ENCODE measurements at regions not wholly inside any gene's neighbourhood (a gene's known extent, or its start where the extent isn't known, plus 50 kb on each side); places are given as distances from the start of the nearest gene placed in this dataset.

DNA sequence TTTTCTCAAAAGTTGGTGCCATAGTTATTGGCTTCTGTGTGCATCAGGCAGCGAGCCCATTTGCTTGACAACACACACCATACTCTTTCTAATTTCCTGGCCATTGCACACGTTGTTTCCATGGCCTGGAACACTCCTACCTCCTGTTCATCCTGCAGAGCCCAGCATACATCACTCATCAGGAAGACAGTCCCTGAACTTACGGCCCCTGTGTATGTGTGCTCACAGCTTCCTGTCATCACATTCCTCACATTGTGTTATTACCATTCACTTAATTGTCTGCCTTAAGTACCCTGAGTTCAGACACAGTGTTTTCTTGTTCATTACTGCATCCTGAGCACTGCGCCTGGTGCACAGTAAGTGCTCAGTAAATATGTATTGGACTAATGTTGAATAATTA, 355.9 kb downstream of the PRELID2 start:
- TF ChIP-seq TAF1 (IDR thresholded peaks at IDR 0.05; ENCODE audit: borderline replicate concordance, insufficient read depth, low read length) (no peak), FOXP2 (optimal IDR thresholded peaks at IDR 0.05; ENCODE audit: borderline replicate concordance, extremely low read depth, extremely low read length, insufficient read depth) (peak; percentile 26)

DNA sequence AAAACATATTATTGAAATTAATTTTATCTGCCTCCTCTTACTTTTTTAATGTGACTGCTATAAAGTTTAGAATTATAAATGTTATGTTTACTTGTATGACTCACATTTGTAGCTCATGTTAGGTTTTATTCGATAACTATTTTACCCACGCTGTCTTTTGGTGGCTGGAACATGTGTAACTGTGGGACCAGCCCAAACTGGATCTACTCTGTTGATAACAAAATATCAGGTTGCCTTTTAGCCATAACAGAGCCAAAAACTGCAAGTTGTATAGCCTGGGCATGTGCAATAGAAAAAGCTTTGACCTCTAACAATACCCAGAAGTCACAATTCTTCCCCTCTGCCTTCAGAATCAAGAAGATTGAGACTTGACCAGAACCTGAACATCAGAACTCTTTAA, 356.5 kb downstream of the PRELID2 start:
- TF ChIP-seq FOXP2 (optimal IDR thresholded peaks at IDR 0.05; ENCODE audit: borderline replicate concordance, extremely low read depth, extremely low read length, insufficient read depth) (no peak), POLR2AphosphoS5 (IDR thresholded peaks at IDR 0.05; ENCODE audit: low read depth, low read length) (no peak), SIN3A (IDR thresholded peaks at IDR 0.05; ENCODE audit: borderline replicate concordance, insufficient read depth, low read length) (no peak), TAF1 (IDR thresholded peaks at IDR 0.05; ENCODE audit: borderline replicate concordance, insufficient read depth, low read length) (no peak)
- TF ChIP-seq, protein P1, sequence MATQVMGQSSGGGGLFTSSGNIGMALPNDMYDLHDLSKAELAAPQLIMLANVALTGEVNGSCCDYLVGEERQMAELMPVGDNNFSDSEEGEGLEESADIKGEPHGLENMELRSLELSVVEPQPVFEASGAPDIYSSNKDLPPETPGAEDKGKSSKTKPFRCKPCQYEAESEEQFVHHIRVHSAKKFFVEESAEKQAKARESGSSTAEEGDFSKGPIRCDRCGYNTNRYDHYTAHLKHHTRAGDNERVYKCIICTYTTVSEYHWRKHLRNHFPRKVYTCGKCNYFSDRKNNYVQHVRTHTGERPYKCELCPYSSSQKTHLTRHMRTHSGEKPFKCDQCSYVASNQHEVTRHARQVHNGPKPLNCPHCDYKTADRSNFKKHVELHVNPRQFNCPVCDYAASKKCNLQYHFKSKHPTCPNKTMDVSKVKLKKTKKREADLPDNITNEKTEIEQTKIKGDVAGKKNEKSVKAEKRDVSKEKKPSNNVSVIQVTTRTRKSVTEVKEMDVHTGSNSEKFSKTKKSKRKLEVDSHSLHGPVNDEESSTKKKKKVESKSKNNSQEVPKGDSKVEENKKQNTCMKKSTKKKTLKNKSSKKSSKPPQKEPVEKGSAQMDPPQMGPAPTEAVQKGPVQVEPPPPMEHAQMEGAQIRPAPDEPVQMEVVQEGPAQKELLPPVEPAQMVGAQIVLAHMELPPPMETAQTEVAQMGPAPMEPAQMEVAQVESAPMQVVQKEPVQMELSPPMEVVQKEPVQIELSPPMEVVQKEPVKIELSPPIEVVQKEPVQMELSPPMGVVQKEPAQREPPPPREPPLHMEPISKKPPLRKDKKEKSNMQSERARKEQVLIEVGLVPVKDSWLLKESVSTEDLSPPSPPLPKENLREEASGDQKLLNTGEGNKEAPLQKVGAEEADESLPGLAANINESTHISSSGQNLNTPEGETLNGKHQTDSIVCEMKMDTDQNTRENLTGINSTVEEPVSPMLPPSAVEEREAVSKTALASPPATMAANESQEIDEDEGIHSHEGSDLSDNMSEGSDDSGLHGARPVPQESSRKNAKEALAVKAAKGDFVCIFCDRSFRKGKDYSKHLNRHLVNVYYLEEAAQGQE (IDR thresholded peaks at IDR 0.05; ENCODE audit: insufficient read depth in 1 of 2, low read depth in 2 of 2, low read length in 2 of 2): no peak

- TF ChIP-seq TAF1 (IDR thresholded peaks at IDR 0.05; ENCODE audit: borderline replicate concordance, insufficient read depth, low read length) (no peak), FOXP2 (optimal IDR thresholded peaks at IDR 0.05; ENCODE audit: borderline replicate concordance, extremely low read depth, extremely low read length, insufficient read depth) (no peak), POLR2AphosphoS5 (IDR thresholded peaks at IDR 0.05; ENCODE audit: low read depth, low read length) (no peak), SIN3A (IDR thresholded peaks at IDR 0.05; ENCODE audit: borderline replicate concordance, insufficient read depth, low read length) (no peak)
- TF ChIP-seq, protein P1 (IDR thresholded peaks at IDR 0.05; ENCODE audit: insufficient read depth in 1 of 2, low read depth in 2 of 2, low read length in 2 of 2): no peak
Measured at GRCh38 chr5:145473042-145473642, 362.0 kb downstream of the PRELID2 start.

- no peak for TF ChIP-seq POLR2AphosphoS5 (IDR thresholded peaks at IDR 0.05; ENCODE audit: low read depth, low read length)
- TF ChIP-seq, protein P1 (IDR thresholded peaks at IDR 0.05; ENCODE audit: insufficient read depth in 1 of 2, low read depth in 2 of 2, low read length in 2 of 2): no peak
- no peak for TF ChIP-seq FOXP2 (optimal IDR thresholded peaks at IDR 0.05; ENCODE audit: borderline replicate concordance, extremely low read depth, extremely low read length, insufficient read depth)
- TF ChIP-seq SIN3A (IDR thresholded peaks at IDR 0.05; ENCODE audit: borderline replicate concordance, insufficient read depth, low read length): no peak
- no peak for TF ChIP-seq TAF1 (IDR thresholded peaks at IDR 0.05; ENCODE audit: borderline replicate concordance, insufficient read depth, low read length)
Measured at GRCh38 chr5:145471831-145472612, 363.1 kb downstream of the PRELID2 start.

DNA sequence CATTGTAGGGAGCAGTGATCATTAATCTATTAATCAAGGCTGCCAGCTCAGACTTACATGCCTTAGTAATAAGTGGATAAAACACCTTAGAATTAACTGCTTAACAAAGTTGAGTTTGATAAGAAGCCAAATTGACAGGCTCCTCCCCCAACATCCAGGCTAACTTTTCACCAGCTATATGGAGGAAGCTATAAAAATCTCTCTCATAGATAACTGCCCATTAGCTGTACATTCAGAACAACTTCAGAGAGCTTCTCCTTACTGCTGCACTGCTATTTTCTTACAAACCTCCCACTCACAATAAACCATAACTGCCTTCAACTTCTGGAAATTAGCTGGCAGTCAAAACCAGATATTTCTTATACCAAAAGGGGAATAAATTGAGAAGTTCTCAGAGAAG, 364.1 kb downstream of the PRELID2 start:
- TF ChIP-seq, protein P1 (IDR thresholded peaks at IDR 0.05; ENCODE audit: insufficient read depth in 1 of 2, low read depth in 2 of 2, low read length in 2 of 2): no peak
- TF ChIP-seq TAF1 (IDR thresholded peaks at IDR 0.05; ENCODE audit: borderline replicate concordance, insufficient read depth, low read length) (no peak), FOXP2 (optimal IDR thresholded peaks at IDR 0.05; ENCODE audit: borderline replicate concordance, extremely low read depth, extremely low read length, insufficient read depth) (no peak), POLR2AphosphoS5 (IDR thresholded peaks at IDR 0.05; ENCODE audit: low read depth, low read length) (no peak), SIN3A (IDR thresholded peaks at IDR 0.05; ENCODE audit: borderline replicate concordance, insufficient read depth, low read length) (no peak)
